HL-60 (cell line): ENCODE measurements at regions not wholly inside any gene's neighbourhood (a gene's known extent, or its start where the extent isn't known, plus 50 kb on each side); places are given as distances from the start of the nearest gene placed in this dataset.

Experiments
- DNase-seq, 2 experiments: peaks; one replicate each; pipeline ENCODE4 v3.0.0-alpha.2; 2010 to 2020; ENCODE audit warnings: low read depth in 1 of 2, low spot score in 1 of 2
- H3K27ac ChIP-seq: fragments of 250-450 bp; sonication (Bioruptor Pico); replicated peaks from 2 replicates; pipeline ENCODE4 v1.5.1; 2020; ENCODE audit warnings: mild to moderate bottlenecking, moderate library complexity
- H3K27me3 ChIP-seq: fragments of 250-450 bp; sonication (Bioruptor Pico); 2 replicates; pipeline ENCODE4 v1.5.1; 2021; ENCODE audit warnings: mild to moderate bottlenecking, moderate library complexity; ENCODE audit not compliant: insufficient read depth, poor library complexity, severe bottlenecking
- H3K4me3 ChIP-seq: replicated peaks from 2 replicates; pipeline ENCODE4 v1.5.1; 2011; ENCODE audit warnings: mild to moderate bottlenecking, control low read depth, low read length; ENCODE audit not compliant: insufficient read depth
- CTCF ChIP-seq: IDR thresholded peaks from one replicate; pipeline ENCODE4 v1.5.1; 2011; ENCODE audit warnings: low read length, control low read depth, inconsistent platforms; ENCODE audit not compliant: insufficient read depth
- GABPA ChIP-seq: IDR thresholded peaks from 2 replicates; pipeline ENCODE4 v1.6.1; 2012; ENCODE audit warnings: low read depth
- POLR2AphosphoS5 ChIP-seq: IDR thresholded peaks from 2 replicates; pipeline ENCODE4 v1.6.1; 2012; ENCODE audit warnings: low read depth
- REST ChIP-seq: IDR thresholded peaks from 2 replicates; pipeline ENCODE4 v1.6.1; 2012; ENCODE audit warnings: low read depth; ENCODE audit not compliant: insufficient replicate concordance
- SPI1 ChIP-seq: IDR thresholded peaks from 2 replicates; pipeline ENCODE4 v1.6.1; 2012; ENCODE audit warnings: low read depth, mild to moderate bottlenecking, borderline replicate concordance

- TF ChIP-seq GABPA (no peak), CTCF (no peak), REST (no peak)
- H3K27me3 ChIP-seq: no peaks in the 10 kb centered on the region
- peak; percentile 18 to 39 for DNase-seq
- no peak overlapping the region for H3K4me3 ChIP-seq
- no peak overlapping the region for H3K27ac ChIP-seq
Observed at GRCh38 chr3:181103605-181104004, 114.1 kb upstream of the DNAJC19 start.

- TF ChIP-seq POLR2AphosphoS5 (no peak), REST (no peak), CTCF (no peak), GABPA (no peak), SPI1 (no peak)
- no peak for DNase-seq
- Histone ChIP-seq H3K27me3 (no peaks in the 10 kb centered on the region), H3K27ac (no peak overlapping the region), H3K4me3 (no peak overlapping the region)
Observed at GRCh38 chr3:181086011-181086410, 96.5 kb upstream of the DNAJC19 start.

- Histone ChIP-seq H3K27me3 (no peaks in the 10 kb centered on the region), H3K27ac (no peak overlapping the region), H3K4me3 (no peak overlapping the region)
- no peak for TF ChIP-seq GABPA
- TF ChIP-seq CTCF: no peak
- TF ChIP-seq REST: no peak
- TF ChIP-seq SPI1: no peak
- no peak for DNase-seq
Observed at GRCh38 chr3:181081930-181082329, 92.4 kb upstream of the DNAJC19 start.
